HG03159 (cell line): ENCODE measurements at regions not wholly inside any gene's neighbourhood (a gene's known extent, or its start where the extent isn't known, plus 50 kb on each side); places are given as distances from the start of the nearest gene placed in this dataset.
"Not testable (repeated sequence)": the region's sequence is repeated elsewhere in the genome, so short reads cannot be mapped to it uniquely, and the experiment has no call there.

Source experiments
- ATAC-seq: cut with Tn5 transposase; IDR thresholded peaks from one replicate; pipeline ENCODE4 v1.9.1; 2021; ENCODE audit warnings: mild to moderate bottlenecking, moderate library complexity; ENCODE audit not compliant: unreplicated experiment

DNA sequence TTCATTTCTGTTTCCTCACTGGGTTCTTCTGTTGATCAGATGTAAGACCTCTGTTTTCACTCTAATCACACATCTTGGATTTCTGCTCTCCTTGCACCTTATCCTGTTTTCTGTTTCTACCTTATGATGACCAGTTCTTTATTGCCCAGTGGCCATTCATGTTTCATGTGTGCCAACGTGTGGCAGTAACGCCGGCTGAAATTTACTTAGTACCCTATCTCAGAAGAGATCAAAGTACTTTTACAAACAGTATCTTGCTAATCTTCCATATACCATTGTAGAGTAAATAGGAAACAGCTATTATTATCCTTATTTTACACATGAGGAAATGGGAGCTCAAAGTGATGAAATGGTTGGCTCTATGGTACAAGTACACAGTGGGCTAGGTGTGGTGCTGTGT, 74.0 kb downstream of the GATA3 start:
- no peak for ATAC-seq

DNA sequence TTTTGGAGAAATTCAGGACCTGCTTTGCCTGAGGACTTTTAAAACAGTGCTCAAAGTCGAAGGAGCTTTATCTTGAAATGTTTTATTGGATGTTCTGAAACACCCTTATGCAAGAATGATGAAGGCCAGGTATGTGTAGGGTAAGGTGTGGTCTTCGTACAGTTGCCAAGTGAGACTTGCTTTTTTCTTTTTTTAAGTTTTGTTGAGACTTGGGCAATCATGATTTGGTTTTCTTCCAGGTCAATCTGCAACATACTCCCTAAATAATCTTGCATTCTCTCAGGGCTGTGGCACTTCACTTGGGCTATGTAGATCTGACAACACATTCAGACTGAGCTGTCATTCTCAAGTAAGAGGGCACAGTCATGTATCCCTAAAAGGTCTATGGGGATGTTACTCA, 75.0 kb downstream of the GATA3 start:
- ATAC-seq = no peak

DNA sequence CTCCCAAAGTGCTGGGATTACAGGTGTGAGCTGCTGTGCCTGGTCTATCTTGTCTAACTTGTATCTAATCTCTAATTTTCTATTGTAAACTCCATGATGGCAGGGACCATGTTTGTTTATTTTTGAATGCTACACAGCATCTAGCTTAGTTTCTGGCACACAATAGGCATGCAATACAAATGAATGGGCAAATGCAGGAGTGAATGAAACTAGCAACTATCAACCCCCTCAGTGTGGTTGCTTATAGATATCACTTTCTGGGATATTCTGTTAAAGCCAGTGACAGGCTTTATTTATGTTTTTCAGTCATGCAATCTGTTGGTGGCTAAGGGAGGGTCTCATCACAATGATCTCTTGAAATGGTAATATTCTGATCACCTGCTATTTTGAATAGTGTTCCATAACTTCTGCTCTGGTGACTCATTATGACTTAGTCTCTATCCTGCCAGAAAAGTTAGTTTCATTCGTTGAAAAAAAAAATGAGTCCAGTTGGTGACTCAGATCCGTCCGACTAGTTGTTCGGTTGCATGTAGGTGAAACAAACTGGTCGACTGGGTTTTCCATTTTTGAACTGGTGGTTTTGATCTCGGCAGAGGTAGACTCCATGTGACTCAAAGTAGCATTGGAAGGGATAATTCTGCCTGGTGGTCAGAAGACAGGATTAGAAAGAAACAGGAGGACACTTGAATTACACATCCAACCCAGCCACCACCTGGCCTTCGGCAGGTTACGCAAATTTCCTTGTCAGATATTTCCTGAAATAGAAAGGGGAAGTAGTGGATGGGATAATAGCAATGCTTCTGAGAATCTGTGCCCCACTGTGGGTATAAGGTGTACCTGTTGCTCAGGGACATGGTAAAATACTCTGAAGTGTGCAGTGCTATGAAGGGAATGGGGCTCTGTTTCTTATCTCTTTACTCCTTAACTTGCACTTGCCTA, 76.8 kb downstream of the GATA3 start:
- ATAC-seq = peak; percentile 65

DNA sequence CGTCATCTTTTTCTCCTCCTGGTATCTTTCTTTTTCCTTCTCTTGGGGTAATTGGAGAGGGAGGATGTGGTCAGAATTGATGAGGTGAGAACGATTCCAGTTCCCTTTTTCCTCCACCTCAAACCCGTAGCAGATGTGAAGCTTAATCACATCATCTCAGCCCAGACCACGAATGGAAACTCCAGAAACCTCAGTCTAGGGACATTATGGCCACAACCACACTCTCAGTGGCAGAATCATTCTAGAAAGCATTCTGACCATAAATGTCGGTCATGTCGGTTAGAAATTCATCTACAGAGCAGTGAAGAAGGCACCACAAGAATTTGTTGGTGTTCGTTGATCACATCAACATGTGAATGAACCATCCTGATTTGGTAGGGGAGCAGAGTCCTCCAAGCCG, 78.7 kb downstream of the GATA3 start:
- peak; percentile 62 for ATAC-seq

DNA sequence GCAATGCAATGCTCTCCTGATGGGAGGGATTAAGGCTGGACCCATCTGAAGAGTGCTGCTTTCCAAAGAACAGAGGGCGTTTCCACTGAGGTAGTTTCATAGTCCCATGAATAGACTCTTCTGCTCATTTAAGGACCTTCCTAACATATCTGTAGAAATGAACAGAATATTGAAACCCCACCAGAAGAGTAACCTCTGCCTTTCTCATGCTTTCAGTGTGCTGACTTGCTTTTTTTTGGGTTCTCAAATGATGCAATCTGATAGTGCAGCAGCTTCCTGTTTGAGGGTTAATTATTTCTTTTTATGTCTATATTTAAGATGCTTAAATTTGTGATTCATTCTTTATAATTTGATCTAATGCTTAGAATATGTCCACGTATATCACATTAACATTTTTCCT, 82.2 kb downstream of the GATA3 start:
- no peak for ATAC-seq

DNA sequence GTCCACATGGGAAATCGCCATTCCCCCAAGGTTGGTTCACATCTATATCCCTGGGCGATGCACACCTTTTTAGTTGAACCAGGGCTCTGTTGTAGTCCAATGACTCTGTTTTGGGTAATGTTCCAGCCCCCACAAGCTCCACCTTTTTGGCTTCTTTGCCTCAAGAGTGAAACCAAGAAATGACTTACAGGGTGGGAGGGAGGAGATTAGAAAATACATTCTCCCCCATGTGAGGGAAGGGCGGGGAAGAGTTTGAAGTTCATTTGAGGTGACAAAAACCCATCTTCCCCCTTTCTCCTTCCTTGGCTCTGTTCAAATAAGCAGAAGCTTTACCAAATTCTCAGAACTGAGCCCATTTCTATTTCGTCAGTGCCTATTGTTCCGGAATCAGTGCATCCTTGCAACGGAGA, 82.8 kb downstream of the GATA3 start:
- ATAC-seq = no peak

DNA sequence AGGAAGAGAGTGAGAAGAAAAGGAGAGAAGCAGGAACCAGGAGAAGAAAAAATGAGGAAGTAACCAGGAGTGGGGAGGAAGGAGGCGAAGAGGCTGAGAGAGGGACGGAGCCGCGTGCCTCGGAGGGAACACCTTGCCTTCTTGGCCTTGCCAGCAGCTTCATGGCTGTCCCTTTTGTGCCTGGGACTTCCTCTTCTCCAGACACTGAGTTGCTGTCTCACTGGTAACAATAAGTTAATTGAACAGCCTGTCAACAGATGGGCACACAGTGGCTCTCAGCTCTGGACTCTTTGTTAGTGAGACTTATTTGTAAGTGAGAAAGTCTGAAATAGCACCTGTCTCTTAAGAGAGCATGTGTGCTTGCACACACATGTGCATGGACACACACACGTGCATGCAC, 83.2 kb downstream of the GATA3 start:
- ATAC-seq = no peak

DNA sequence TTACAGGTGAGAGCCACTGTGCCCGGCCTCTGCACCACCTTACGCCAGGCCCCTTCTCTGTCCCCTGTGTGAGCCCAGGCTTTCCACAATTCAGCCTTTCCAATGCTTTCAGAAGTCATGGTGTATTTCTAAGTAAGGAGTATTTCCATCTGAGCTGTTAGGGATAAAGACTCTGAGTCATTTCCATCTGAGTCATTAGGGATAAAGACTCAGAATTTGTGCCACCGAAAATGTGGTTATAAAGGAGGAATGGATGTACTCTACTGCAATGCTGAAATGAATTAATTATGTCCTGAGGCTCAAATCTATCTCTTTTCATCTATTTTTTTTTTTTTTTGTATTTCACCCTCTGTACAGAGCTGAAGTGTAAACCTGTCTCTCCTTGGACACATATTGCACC, 84.0 kb downstream of the GATA3 start:
- ATAC-seq = no peak

DNA sequence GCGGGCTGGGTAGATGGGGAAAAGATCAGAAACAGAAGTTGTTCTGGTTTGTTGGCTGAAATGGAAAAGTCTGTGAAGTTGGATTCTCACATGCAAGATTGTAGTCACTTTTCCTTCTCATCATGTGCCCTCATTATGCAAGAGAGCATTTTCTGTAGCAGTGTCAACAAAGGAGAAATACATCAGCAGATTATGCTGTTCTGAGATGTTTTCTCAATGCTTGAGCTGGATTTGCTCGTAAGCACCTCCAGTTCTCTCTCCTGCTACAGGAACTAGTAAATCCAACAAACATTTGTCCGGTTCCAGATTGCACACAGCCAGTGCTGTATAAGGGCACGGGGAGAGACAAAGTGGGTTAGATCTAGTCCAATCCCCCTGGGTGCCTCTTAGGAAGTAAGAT, 90.0 kb downstream of the GATA3 start:
- ATAC-seq = no peak

DNA sequence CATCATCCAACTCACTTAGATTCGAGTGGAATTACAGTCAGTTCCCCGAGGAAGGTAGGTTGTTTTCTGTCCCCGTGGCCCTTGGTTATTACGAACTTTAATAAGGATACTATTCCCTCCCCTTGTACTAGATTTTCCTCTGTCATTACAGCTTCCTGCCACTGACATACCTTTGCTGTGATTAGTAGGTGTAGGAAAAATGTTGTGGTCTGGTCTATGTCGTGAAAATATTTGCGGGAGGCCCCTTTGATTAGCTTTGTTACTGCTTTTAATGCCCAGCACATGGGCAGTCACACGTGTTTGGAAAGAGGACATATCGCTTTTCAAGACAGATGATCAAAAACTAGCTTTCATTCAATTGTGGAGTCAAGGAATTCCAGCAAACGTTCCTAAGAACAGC, 92.2 kb downstream of the GATA3 start:
- no peak for ATAC-seq

DNA sequence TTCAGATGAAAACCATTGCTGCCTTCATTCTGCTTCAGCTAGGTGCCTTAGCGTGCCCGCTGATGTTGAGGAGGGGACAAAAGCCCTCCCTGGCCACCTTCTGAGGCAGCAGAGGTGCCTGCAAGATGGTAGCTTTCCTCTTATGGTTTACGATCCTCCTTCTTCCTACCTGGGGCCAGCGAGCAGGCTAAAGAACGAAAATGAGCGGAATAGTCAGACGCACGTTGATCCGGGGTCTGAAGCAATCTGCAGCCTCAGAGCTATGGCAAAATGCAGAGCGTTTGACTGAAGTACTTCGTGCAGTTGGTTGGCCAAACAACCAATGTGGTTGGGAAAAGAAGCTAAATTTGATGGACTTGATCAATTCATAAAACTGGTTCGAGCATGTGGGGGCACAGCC, 95.5 kb downstream of the GATA3 start:
- no peak for ATAC-seq

DNA sequence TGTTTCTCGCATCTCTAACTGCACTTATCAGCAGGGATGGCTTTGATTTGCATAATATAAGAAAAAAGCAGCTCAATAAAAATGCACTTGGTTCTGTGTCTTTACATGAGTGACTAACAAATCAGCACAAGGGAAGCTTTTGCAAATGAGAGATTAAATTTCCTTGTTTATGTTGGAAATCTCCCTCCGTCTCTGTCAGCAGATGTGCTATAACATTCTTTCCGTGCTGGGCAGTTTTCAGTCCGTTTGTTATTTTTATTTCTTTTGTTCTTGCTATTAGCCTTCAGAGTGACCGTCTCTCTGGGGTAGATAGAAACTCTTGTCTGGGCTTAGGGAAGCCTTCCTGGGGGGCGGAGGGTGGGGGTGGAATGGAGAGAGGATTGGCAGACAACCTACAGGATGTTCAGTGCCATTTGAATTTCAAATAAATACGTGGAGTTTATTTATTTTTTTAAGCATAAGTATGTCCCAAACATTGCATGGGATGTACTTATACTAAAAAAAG, 96.0 kb downstream of the GATA3 start:
- no peak for ATAC-seq

DNA sequence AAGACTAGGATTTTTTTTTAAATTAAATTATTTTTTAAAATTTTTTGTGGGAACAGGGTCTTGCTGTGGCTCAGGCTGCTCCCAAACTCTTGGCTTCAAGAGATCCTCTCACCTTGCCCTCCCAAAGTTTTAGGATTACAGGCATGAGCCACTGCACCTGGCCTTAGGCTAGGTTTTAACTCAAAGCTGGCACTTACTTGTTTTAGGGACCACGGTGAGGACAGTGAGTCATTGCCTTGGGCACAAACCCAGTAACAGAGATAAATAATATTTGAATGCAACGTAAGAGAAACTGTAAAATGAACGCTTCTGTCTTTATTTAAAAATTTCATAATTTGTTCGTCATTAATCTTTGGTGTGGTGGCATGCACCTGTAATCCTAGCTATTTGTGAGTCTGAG, 96.6 kb downstream of the GATA3 start:
- ATAC-seq = no peak

DNA sequence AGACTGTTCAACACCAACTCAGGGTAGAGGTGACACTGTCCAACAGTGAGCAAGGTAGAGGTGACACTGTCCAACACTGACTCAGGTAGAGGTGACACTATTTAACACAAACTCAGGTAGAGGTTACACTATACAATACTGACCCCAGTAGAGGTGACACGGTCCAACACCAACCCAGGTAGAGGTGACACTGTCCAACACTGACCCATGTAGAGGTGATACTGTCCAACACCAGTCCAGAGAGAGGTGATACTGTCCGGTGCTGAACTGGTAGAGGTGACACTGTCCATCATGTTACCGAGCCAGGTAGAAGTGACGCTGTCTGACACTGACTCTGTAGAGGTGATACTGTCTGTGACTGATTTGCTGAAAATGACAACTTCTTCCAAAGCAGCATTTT, 102.4 kb downstream of the GATA3 start:
- ATAC-seq = no peak

DNA sequence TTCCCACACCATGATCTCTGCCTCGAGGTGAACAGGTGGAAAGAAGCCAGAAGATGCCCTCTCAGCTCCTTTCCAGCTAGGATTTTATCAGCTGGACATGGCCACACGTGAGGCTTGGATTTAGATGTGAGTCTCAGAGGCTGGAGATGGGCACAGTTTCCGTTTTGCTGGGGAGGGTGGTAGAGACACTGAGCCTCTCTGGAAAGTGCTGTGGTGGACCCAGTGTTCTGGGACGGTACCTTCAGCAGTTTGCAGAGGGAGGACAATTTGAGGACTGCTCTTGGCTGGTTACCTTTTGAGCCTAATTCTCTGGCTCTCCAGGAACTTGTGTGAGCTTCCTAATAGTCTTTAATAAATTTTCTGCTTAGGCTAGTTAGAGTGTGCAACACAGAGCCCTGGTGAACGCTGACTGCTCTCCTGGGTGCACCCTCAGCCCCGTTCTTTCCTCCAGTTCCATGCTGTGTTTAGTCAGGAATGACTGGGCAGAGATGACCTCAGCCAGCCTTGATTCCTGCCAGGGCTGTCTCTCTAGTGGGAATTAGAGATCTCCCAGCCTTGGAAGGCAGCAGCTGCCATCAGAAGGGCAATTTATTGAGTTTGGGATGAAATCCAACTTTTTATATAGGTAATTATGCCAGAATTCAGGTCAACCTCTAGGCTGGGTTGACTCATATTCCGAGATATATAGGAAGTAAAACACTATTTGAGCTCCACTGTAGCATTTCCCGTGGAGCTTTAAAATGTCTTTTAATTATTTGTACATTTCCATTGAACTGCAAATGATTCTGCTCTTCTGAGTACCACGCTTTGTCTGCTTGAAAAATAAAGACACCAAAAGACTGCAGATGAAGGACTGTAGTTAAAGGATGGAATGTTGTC, 103.9 kb downstream of the GATA3 start:
- no peak for ATAC-seq

DNA sequence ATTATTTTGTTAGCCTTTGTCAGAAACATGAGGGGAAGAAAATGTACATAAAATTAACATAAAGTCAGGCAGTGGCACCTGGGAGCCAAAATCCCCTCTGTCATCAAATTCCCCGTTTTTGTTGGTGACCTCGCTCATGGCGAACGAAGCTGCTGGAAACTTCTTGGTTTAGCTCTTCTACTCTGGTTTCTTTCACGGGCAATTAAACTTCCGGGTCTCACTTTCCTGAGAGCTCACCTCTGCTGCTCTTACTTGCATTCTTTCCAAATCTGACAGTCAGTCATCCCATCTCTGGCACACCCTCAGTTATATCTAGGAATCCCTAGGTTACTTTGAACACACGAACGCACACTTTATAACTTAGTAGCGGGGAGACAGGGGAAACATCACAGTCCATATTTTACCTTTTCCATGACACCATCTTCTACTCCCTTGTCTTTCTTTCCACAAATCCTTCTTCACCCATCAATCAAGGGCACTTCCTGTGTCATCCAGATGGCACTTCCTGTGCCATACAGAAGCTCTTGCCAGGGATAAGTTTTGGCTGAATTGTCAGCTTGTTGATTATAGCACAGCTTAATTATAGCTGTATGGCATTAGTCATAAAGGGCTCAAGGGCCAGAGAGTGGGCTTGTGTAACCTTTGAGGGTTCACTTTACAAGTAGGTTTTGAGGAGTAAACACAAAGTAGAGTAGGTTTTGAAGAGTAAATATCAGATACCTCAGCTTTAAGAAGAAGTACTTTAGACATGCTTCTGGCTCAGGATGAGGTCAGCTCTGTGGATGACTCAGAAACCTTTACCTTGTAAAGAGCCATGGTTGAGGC, 105.1 kb downstream of the GATA3 start:
- ATAC-seq = no peak

DNA sequence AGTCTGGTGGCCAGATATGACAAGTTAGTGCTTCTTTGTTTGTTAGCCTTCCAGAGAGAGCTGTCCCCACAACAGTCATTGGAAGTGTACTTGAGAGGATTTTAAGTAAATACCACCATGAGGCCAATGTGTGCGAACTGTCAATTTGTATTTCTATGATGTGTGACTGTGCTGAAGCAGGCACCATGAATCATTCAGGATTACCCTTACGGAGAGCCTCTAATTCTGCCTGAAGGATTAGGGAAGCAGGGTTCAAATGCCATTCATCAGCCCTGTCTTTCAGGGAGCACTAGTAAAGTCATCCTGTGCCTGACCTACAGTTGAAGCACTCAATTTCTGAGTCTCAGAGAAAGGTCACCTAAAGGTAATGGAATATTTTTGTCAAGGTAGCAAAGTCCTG, 109.3 kb downstream of the GATA3 start:
- ATAC-seq = no peak

DNA sequence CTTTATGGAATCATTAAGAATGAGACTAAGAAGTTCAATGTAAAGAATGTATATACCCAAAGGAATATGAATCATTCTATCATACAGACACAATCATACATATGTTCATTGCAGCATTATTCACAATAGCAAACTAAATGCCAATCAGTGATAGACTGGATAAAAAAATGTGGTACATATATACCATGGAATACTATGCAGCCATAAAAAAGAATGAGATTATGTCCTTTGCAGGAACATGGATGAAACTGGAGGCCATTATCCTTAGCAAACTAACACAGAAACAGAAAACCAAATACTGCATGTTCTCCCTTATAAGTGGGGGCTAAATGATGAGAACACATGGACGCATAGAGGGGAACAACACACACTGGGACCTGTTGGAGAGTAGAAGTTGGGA, 110.2 kb downstream of the GATA3 start:
- not testable (repeated sequence) for ATAC-seq

DNA sequence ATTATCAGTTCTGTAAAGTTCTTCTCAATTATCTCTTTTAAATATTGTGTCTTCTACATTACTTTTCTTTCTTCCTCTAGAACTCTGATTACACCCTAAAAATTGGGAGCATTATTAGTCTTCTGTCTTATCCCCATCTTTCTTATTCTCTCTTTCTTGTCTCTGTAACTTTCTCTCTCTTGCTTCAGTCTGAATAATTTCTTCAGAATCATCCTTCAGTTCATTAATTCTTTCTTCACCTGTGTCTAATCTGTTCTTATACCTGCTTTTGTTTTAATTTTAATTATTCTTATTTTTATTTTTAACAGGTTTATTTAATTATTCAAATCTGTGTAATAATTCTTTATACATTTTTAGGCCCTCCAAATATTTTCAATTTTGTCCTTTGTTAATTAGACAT, 114.3 kb downstream of the GATA3 start:
- ATAC-seq = no peak

DNA sequence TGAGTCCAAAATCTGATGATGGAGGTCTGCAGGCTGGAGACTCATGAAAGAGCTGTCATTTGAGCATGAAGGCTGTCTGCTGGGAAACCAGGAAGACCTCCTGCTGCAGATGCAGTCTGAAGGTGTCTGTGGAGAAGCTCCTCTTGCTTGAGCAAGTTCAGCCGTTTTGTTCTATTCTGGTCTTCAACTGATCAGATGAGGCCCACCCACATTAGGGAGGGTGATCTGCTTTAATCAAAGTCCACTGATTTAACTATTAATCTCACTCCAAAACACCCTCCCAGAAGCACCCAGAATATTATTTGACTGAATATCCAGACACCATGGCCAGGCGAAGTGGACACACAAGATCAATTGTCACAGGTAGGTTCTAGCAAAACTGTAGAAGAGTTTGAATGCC, 116.5 kb downstream of the GATA3 start:
- ATAC-seq = no peak

DNA sequence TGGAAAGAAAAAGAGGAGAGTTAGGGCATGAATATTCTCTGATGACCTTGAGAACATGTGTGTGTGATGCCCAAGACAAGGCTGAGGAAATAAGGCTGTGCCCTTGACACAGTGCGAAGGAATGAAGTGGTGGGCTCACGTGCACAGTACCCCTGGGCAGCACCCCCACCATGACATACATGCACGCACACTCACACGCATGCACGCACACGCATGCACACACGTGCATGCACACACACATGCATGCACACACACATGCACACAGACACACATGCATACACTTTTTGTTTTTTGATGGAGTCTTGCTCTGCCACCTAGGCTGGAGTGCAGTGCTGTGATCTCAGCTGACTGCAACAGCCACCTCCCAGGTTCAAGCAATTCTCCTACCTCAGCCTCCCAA, 118.1 kb downstream of the GATA3 start:
- ATAC-seq = no peak
